ENCODE measurements at regions not wholly inside any gene's neighbourhood (a gene's known extent, or its start where the extent isn't known, plus 50 kb on each side); places are given as distances from the start of the nearest gene placed in this dataset.

DNA sequence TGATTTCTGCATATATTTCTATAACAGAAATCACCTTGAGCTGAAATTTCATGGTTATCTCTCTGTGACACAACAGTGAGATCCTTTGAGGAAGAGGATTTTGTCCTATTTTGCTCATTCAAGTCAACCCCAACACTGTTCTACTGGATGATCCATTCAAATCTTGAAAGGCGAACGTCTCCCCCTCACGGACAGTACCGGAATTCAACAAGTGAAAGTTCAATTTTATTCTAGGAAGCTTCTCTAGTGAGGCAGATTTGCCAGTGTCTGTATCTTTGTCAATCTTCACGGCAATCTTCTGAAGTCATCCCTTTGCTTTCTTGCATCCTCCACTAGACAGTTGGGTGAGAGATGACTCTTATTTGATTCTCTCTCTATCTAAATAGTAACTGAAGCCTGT is 91.7 kb upstream of the PDE7B start:
- no peak for DNase-seq (ENCODE audit: extremely low spot score)
- TF ChIP-seq ZNF384 (IDR thresholded peaks at IDR 0.05) = no peak
- no peak for TF ChIP-seq CTBP1 (IDR thresholded peaks at IDR 0.05; ENCODE audit: borderline replicate concordance)
- TF ChIP-seq, protein P1, sequence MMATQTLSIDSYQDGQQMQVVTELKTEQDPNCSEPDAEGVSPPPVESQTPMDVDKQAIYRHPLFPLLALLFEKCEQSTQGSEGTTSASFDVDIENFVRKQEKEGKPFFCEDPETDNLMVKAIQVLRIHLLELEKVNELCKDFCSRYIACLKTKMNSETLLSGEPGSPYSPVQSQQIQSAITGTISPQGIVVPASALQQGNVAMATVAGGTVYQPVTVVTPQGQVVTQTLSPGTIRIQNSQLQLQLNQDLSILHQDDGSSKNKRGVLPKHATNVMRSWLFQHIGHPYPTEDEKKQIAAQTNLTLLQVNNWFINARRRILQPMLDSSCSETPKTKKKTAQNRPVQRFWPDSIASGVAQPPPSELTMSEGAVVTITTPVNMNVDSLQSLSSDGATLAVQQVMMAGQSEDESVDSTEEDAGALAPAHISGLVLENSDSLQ (IDR thresholded peaks at IDR 0.05) = no peak
- TF ChIP-seq TARDBP (IDR thresholded peaks at IDR 0.05) = no peak
- TF ChIP-seq NFRKB (IDR thresholded peaks at IDR 0.05) = no peak
- no peak for TF ChIP-seq BHLHE40 (IDR thresholded peaks at IDR 0.05; ENCODE audit: borderline replicate concordance)
- no peak for TF ChIP-seq FOXA1 (IDR thresholded peaks at IDR 0.05)
- TF ChIP-seq ELF4 (IDR thresholded peaks at IDR 0.05) = no peak
- no peak for TF ChIP-seq HDGF (IDR thresholded peaks at IDR 0.05; ENCODE audit: borderline replicate concordance)
- TF ChIP-seq LEF1 (IDR thresholded peaks at IDR 0.05; ENCODE audit: borderline replicate concordance) = no peak
- no peak for TF ChIP-seq L3MBTL2 (conservative IDR thresholded peaks at IDR 0.05)
- TF ChIP-seq SP1 (IDR thresholded peaks at IDR 0.05) = no peak
- POLR2A ChIA-PET = no interaction called here
- CTCF ChIA-PET = interaction anchor here (0.6 kb wide), 1 partner anchor 60 kb away, joined by 7 read pairs; no protein-coding TSS in a partner anchor

DNA sequence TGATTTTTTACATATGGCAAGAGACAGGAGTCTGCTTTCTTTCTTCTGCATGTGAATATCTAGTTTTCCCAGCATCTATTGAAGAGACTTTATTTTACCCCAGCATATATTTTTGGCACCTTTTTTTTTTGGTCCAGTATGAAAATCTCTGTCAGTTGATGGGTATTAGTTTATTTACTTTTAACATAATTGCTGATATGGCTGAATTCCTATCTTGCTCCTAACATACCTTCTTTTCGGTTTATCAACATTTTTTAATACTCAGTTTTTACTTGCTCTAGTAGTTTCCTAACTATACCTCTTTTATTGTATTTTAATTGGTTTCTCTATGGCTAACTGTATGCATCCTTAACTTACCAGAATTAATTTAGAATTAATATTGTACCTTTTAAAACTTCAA is 77.5 kb upstream of the PDE7B start:
- no peak for DNase-seq (ENCODE audit: extremely low spot score)
- ChIA-PET CTCF (no interaction called here), POLR2A (interaction anchor here (0.6 kb wide), 1 partner anchor 156 kb away, joined by 3 read pairs; no protein-coding TSS in a partner anchor)
- TF ChIP-seq ELF4 (IDR thresholded peaks at IDR 0.05) (no peak), ARNT (IDR thresholded peaks at IDR 0.05) (no peak), ZNF384 (IDR thresholded peaks at IDR 0.05) (no peak), FOXM1 (IDR thresholded peaks at IDR 0.05; ENCODE audit: borderline replicate concordance) (no peak), L3MBTL2 (conservative IDR thresholded peaks at IDR 0.05) (no peak)

DNA sequence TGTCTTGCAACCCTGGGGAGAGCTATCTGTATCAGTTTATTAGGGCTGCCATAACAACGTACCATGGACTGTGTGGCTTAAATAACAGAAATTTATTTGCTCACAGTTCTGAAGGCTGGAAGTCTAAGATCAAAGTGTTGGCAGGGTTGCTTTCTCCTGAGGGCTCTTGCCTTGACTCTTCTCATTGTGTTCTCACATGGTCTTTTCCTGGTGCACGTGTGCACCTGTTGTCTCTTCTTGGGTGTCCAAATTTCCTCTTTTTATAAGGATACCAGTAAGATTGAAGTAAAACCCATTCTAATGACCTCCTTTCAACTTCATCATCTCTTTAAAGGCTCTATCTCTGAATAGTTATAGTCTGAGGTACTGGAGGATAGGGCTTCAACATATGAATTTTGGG is 72.3 kb upstream of the PDE7B start:
- POLR2A ChIA-PET = no interaction called here
- no peak for TF ChIP-seq BHLHE40 (IDR thresholded peaks at IDR 0.05; ENCODE audit: borderline replicate concordance)
- TF ChIP-seq, protein P1 (IDR thresholded peaks at IDR 0.05) = no peak
- no peak for TF ChIP-seq L3MBTL2 (conservative IDR thresholded peaks at IDR 0.05)
- TF ChIP-seq FOXA1 (IDR thresholded peaks at IDR 0.05) = no peak
- no peak for TF ChIP-seq ELF4 (IDR thresholded peaks at IDR 0.05)
- TF ChIP-seq ZNF384 (IDR thresholded peaks at IDR 0.05) = no peak
- TF ChIP-seq ARNT (IDR thresholded peaks at IDR 0.05) = no peak
- no peak for TF ChIP-seq FOXM1 (IDR thresholded peaks at IDR 0.05; ENCODE audit: borderline replicate concordance)
- no peak for TF ChIP-seq LEF1 (IDR thresholded peaks at IDR 0.05; ENCODE audit: borderline replicate concordance)
- TF ChIP-seq TARDBP (IDR thresholded peaks at IDR 0.05) = no peak
- TF ChIP-seq HDGF (IDR thresholded peaks at IDR 0.05; ENCODE audit: borderline replicate concordance) = no peak
- TF ChIP-seq CTBP1 (IDR thresholded peaks at IDR 0.05; ENCODE audit: borderline replicate concordance) = no peak
- no peak for TF ChIP-seq NFRKB (IDR thresholded peaks at IDR 0.05)
- no peak for TF ChIP-seq SP1 (IDR thresholded peaks at IDR 0.05)
- DNase-seq (ENCODE audit: extremely low spot score) = no peak
- CTCF ChIA-PET = no interaction called here

DNA sequence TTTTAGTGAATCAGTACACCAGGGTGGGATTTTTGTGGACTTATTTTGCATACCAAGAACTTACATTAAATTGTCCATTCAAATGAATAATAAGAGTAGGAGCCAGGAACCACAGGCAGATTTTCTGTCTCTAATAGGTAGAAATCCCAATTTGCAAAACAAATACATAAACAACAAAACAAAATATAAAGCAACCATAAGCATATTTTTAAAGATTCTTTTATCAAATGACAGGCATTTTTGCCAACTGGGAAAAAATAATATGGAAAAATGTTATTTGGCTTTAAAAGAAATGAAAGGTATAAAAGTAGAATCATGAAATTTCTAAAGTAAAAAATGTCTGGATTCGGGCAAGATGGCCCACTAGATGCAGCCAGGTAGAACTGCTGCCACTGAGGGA is 71.2 kb upstream of the PDE7B start:
- TF ChIP-seq FOXM1 (IDR thresholded peaks at IDR 0.05; ENCODE audit: borderline replicate concordance) (no peak), NFRKB (IDR thresholded peaks at IDR 0.05) (no peak), SP1 (IDR thresholded peaks at IDR 0.05) (no peak), LEF1 (IDR thresholded peaks at IDR 0.05; ENCODE audit: borderline replicate concordance) (no peak), FOXK2 (IDR thresholded peaks at IDR 0.05) (no peak), ZNF384 (IDR thresholded peaks at IDR 0.05) (no peak), ELF4 (IDR thresholded peaks at IDR 0.05) (no peak), L3MBTL2 (conservative IDR thresholded peaks at IDR 0.05) (no peak), BHLHE40 (IDR thresholded peaks at IDR 0.05; ENCODE audit: borderline replicate concordance) (no peak), TARDBP (IDR thresholded peaks at IDR 0.05) (no peak), FOXA1 (IDR thresholded peaks at IDR 0.05) (no peak), ARNT (IDR thresholded peaks at IDR 0.05) (no peak)
- TF ChIP-seq, protein P1 (IDR thresholded peaks at IDR 0.05) = no peak
- ChIA-PET POLR2A (no interaction called here), CTCF (interaction anchor here (0.8 kb wide), 1 partner anchor 421 kb away, joined by 4 read pairs; no protein-coding TSS in a partner anchor)
- no peak for DNase-seq (ENCODE audit: extremely low spot score)

DNA sequence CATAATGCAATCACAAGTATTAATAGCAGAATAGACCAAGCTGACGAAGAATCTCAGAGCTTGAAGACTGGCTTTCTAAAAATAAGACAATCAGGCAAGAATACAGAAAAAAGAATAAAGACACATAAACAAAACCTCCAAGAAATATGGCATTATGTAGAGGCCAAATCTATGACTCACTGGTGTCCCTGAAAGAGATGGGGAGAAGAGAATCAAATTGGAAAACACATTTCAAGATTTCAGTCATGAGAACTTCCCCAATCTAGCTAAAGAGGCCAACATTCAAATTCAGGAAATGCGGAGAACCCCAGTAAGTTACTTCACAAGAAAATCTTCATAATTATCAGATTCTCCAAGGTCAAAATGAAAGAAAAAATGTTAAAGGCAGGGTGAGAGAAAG is 69.0 kb upstream of the PDE7B start:
- CTCF ChIA-PET = interaction anchor here (0.6 to 0.9 kb wide), 2 partner anchors 104 to 127 kb away, joined by 3 to 4 read pairs; no protein-coding TSS in a partner anchor
- no peak for DNase-seq (ENCODE audit: extremely low spot score)
- POLR2A ChIA-PET = no interaction called here
- TF ChIP-seq SUZ12 (IDR thresholded peaks at IDR 0.05) = no peak
- TF ChIP-seq ZNF384 (IDR thresholded peaks at IDR 0.05) = no peak
- TF ChIP-seq LEF1 (IDR thresholded peaks at IDR 0.05; ENCODE audit: borderline replicate concordance) = no peak
- TF ChIP-seq, protein P1 (IDR thresholded peaks at IDR 0.05) = no peak

DNA sequence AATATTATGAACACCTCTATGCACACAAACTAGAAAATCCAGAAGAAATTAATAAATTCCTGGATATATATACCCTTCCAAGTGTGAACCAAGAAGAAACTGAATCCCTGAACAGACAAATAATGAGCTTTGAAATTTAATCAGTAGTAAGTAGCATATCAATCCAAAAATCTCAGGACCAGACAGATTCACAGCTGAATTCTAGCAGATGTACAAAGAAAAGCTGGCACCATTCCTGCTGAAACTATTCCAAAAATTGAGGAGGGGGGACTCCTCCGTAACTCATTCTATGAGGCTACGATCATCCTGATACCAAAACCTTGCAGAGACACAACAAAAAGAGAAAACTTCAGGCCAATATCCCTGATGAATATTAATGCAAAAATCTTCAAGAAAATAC is 67.0 kb upstream of the PDE7B start:
- no peak for DNase-seq (ENCODE audit: extremely low spot score)
- TF ChIP-seq ZNF384 (IDR thresholded peaks at IDR 0.05) (no peak), ELF4 (IDR thresholded peaks at IDR 0.05) (no peak), SUZ12 (IDR thresholded peaks at IDR 0.05) (no peak), CTBP1 (IDR thresholded peaks at IDR 0.05; ENCODE audit: borderline replicate concordance) (no peak)
- ChIA-PET CTCF (no interaction called here), POLR2A (no interaction called here)

Data from HEK293T (cell line).